GM10847 (cell line): ENCODE measurements at regions not wholly inside any gene's neighbourhood (a gene's known extent, or its start where the extent isn't known, plus 50 kb on each side); places are given as distances from the start of the nearest gene placed in this dataset.

Source experiments
- POLR2A ChIP-seq: IDR thresholded peaks from 2 replicates; pipeline ENCODE4 v1.6.1; 2011; ENCODE audit not compliant: insufficient read length; ENCODE audit errors: extremely low read depth

DNA sequence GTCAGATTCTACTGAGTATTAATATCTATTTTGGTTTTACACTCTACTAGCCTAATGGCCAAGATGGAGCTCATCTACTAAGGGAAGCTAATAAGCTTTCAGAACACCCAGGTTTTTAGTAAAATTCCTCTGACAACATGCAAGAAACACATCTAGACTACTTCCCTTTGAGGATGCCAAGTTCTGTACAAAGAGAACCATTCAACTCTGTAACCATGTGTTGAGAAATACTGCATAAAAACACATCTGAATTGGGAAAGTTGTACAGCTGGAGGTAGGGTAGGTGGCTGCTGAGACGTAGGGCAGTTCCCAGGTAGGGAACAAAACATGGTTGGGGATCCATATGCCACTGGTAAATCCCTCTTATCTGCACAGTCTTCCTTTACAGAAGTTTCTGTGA is 66.2 kb downstream of the SC5D start:
- no peak for TF ChIP-seq POLR2A

- no peak for TF ChIP-seq POLR2A
Observed at GRCh38 chr11:121359591-121359990, 67.0 kb downstream of the SC5D start.

DNA sequence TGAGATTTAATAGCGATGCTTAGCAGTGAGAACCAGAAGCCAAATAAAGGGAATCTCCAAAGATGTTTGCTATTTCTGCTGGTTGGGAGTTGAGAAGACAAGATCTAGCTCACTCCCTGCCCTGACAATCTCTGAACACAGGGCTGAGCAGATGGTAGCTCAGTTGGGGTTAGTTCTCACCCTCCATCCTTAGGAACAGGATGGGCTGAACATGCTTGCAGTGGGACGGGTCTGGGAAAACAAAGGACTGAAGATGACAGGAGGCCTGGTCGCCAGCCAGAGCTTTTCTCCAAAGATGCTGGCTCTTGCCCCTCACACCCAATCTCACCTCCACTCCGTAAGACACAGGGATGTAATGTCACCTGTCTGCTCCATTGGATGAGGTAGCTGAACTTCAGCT is 72.7 kb downstream of the SC5D start:
- no peak for TF ChIP-seq POLR2A

DNA sequence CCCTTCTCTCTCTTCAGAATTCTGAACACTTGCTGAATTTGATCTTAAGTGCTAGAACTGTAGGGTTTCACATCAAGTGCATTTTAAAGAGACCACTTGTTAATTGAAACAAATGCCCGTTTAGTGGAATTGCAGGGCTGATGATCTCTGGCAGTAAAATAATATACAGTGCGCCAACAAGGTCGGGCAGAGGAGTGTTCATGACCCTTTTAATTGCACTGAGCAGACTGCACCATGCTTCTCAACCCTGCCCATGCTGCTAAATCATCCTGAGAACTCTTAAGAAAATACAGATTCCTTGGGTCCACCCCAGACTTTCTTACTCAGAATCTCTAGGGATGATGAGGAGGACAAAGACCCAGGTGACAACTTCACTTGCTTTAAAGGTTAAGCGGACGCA is 73.5 kb downstream of the SC5D start:
- no peak for TF ChIP-seq POLR2A

DNA sequence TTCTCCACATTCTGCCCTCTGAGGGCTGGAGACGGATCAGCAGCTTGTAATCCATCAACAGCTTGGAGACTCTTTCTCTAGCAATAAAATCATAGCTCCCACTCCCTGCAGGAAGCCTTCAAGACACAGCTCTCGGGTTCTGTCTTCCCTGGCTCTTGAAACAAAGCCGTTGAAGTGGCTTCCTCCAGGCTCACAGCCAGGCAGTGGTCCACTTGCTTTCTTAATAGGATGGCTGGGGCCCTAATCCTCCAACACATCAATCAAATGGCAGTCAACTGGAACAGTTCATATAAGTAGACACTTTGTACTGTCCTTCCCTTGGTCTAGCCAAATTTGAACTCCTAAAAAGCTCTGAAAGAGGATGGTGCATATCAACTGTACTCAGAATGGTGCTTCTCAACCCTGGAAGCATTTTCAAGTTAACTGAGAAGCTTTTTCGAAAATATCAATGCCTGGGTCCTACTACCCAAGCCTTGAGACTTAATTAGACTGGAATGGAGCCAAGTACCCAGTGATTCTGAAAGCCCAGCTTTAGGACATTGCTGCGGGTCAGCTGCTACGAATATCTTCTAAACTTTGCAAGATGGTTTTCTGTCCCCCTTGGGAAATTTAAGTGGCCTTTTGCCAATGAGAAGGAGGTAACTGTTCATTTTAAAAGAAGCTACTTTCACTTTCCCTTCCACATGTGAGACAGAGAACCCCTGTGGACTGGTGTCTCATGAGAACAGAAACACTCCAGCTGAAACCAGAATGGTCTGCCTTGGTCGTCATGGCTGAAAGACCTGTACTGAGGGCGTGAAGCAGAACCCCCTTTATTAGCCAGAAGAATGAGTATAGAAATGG is 74.7 kb downstream of the SC5D start:
- TF ChIP-seq POLR2A = no peak

DNA sequence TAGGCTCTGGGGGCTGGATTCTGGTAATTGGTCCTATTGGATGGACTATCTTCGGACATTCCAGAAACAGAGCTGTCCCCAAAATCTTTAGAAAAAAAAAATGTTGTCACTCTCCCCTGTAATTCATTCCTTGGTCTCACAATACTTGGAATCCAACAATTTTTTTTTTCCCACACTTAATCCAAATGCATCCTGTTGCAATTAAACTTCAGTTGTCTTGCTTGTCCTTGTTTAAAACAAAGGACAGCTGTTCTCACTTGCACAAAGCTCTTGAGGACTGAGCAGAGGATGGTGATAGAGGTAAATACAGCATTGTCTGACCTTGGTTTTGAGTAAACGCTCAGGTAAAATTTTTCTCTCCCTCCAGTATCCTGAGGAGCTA is 75.3 kb downstream of the SC5D start:
- TF ChIP-seq POLR2A = no peak

DNA sequence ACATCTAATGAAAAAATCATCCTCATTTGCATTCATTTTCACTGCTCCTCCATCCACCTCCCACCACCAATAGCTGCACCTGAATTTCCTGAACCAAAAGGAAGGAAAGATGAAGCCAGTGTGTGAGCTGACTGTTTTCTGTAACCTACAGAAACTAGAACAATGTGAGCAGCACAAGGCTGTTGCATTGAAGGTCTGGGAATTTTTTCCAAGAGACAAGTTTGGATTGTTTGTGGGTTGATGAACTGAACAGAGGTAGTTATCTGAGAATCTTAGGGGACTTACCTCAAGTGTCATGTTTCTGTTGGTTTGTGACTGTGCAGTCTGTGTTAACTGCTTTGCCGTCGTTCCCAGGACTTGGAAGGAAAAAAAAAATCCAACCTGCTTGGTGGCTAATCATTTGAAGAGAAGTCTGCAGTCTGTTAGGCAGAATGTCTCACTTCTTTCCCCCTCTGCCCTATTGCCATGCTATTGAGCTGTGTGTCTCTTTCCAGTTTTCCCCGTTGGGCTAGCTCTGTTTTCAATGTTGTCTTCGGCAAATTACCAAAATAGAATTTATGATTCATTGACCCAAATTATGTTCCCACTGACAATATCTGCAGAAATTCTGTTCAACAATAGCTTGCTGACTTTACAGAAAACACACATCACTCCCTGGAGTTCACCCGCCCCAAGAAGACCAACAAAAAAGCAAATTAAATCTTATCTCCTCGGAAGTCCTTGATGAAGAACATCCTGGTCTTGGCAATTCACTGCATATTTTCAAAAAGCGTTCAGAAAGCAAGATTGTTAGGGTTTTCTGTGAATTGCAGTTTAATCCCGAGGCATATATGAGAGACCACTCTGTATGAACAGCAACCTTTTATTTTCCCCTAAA is 76.0 kb downstream of the SC5D start:
- TF ChIP-seq POLR2A = no peak

GRCh38 chr11:121369366-121369765 is 76.8 kb downstream of the SC5D start:
- no peak for TF ChIP-seq POLR2A

- TF ChIP-seq POLR2A = no peak
Observed at GRCh38 chr11:121372028-121372427, 79.5 kb downstream of the SC5D start.

- TF ChIP-seq POLR2A = peak; percentile 17
Observed at GRCh38 chr11:121372671-121373429, 79.3 kb upstream of the SORL1 start.

- no peak for TF ChIP-seq POLR2A
Observed at GRCh38 chr11:121374286-121374985, 77.7 kb upstream of the SORL1 start.

GRCh38 chr11:121376130-121376529 is 76.0 kb upstream of the SORL1 start:
- no peak for TF ChIP-seq POLR2A

DNA sequence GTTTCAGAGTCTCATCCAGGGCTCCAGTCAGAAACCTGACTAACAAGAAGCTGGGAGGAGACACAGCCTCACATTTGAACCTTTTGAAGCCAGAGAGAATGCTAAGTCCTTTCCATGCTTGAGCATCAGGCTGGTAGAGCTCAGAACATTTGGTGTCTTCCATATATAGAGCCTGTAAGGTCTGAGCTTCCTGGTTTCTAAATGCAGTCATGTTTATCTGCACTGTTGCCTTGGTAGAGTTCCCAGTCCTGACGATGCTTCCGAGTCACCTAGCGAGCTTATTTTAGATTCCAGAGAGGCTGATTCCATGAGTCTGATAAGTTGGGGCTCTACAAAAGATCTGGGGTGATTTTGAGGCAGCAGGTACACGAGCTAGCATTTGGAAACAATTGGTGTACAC is 68.4 kb upstream of the SORL1 start:
- TF ChIP-seq POLR2A = no peak

- TF ChIP-seq POLR2A = no peak
Observed at GRCh38 chr11:121385688-121386087, 66.4 kb upstream of the SORL1 start.
